ENCODE measurements at regions not wholly inside any gene's neighbourhood (a gene's known extent, or its start where the extent isn't known, plus 50 kb on each side); places are given as distances from the start of the nearest gene placed in this dataset.

GRCh38 chr13:106049171-106049570, 486.3 kb downstream of the EFNB2 start:
- TF ChIP-seq, protein P1, sequence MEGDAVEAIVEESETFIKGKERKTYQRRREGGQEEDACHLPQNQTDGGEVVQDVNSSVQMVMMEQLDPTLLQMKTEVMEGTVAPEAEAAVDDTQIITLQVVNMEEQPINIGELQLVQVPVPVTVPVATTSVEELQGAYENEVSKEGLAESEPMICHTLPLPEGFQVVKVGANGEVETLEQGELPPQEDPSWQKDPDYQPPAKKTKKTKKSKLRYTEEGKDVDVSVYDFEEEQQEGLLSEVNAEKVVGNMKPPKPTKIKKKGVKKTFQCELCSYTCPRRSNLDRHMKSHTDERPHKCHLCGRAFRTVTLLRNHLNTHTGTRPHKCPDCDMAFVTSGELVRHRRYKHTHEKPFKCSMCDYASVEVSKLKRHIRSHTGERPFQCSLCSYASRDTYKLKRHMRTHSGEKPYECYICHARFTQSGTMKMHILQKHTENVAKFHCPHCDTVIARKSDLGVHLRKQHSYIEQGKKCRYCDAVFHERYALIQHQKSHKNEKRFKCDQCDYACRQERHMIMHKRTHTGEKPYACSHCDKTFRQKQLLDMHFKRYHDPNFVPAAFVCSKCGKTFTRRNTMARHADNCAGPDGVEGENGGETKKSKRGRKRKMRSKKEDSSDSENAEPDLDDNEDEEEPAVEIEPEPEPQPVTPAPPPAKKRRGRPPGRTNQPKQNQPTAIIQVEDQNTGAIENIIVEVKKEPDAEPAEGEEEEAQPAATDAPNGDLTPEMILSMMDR (IDR thresholded peaks at IDR 0.05) = no peak
- no peak for TF ChIP-seq POLR2A (IDR thresholded peaks at IDR 0.05)

All from breast epithelium (tissue), 3 donors.